HG03196 (cell line): ENCODE measurements at regions not wholly inside any gene's neighbourhood (a gene's known extent, or its start where the extent isn't known, plus 50 kb on each side); places are given as distances from the start of the nearest gene placed in this dataset.
"Not testable (repeated sequence)": the region's sequence is repeated elsewhere in the genome, so short reads cannot be mapped to it uniquely, and the experiment has no call there.

Source experiments
- ATAC-seq: cut with Tn5 transposase; IDR thresholded peaks from one replicate; pipeline ENCODE4 v1.9.1; 2021; ENCODE audit not compliant: unreplicated experiment

- no peak for ATAC-seq
Observed at GRCh38 chr12:131635491-131636122, 75.3 kb upstream of the SFSWAP start.

DNA sequence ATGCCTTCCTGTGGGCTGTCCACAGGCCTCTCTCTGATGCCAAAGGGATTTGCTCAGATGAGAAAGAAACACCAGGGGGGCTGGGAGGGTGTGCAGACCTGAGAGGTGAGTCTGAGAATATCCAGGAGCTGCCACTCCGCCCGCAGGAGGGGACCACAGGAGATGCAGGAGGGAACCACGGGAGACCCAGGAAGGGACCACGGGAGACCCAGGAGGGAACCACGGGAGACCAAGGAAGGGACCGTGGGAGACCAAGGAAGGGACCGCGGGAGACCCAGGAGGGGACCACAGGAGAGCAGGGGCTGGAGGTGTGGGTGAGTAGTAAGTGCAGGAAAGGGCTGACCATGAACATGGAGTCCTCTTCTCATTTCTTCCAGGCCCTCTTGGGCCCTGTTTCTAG, 74.6 kb upstream of the SFSWAP start:
- no peak for ATAC-seq

GRCh38 chr12:131636940-131637750, 73.7 kb upstream of the SFSWAP start:
- no peak for ATAC-seq

DNA sequence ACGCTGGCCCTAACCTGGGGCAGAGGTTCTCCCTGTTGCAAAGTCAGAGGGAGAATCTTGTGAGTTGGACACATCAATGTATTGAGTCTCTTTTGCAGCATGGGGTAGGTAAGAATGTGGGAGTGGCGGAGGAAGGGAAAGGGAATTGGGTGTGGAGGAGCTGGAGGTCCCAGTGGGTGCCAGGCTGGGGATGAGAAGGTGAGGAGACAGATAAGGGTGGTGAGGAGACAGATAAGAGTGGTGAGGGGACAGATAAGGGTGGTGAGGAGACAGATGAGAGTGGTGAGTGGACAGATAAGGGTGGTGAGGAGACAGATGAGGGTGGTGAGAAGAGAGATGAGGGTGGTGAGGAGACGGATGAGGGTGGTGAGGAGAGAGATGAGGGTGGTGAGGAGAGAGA, 72.9 kb upstream of the SFSWAP start:
- no peak for ATAC-seq

DNA sequence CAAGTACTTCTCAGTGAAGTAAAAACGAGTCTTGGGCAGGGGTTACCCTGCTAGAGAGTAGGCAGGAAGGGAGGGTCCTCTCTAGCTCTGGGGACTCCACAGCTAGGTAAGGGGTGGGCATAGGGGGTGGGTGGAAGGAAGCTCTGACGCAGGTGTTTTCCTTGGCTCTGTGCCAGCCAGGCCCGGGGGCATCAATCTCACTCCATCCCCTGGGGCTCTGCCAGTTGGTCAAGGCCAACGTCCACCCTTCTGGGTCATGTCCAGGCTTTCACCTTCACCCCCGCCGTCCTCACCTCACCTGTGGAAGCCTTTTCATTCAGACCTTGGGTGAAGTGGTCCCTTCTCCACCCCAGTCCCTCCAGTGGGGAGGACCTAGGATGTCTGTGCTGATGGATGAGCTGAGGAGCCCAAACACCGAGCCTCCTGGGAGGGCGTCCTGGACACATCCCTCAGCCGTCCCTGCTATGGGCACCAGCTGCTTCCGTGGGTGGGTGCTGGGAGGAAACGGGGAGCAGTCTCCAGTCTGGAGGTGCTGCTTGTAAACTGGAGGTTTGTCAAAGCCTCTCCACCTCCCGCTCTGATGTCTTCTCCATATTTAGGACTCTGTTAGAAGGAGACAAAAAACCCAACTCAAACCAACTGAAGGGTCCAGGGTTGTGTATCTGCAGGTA, 71.5 kb upstream of the SFSWAP start:
- ATAC-seq = no peak

DNA sequence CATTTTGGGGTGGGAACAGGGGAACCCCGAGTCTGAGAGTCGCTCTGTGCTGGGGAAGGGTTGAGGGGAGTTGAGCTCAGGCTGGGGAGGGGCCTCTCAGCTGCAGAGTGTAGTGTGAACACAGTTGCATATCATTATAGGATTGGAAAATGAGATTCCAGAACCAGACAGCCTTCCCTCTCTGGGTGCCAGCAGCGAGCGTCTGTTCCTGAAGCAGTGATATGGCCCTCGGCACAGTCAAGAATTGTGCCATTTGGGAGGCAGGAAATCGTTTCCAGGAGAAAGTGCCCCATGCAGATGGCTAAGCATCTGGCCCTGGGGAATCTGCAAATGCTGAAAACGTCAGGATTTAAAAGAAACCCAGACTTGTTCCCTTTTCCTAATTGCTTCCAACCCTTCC, 70.4 kb upstream of the SFSWAP start:
- no peak for ATAC-seq

- no peak for ATAC-seq
Observed at GRCh38 chr12:131641315-131641714, 69.6 kb upstream of the SFSWAP start.

GRCh38 chr12:131642101-131642540, 68.8 kb upstream of the SFSWAP start:
- ATAC-seq = no peak

DNA sequence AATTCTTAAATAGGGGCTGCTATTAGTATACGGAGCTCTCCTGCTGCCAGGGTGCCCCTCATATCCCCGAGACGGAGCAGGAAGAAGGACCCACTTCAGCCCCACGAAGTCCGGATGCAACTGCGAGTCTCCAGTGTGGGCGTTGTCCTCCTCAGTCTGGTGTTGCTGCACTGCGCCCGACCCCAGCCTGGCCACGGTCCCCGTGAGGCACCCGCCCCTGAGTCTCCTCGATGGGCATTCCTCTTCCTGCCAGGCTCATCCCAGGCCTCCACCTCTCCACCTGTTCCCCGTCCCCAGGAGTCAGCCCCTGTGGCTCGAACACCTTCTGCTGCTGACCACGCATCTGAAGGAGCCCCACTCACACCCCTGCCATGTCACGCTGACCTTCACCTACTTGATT, 68.1 kb upstream of the SFSWAP start:
- ATAC-seq = no peak

DNA sequence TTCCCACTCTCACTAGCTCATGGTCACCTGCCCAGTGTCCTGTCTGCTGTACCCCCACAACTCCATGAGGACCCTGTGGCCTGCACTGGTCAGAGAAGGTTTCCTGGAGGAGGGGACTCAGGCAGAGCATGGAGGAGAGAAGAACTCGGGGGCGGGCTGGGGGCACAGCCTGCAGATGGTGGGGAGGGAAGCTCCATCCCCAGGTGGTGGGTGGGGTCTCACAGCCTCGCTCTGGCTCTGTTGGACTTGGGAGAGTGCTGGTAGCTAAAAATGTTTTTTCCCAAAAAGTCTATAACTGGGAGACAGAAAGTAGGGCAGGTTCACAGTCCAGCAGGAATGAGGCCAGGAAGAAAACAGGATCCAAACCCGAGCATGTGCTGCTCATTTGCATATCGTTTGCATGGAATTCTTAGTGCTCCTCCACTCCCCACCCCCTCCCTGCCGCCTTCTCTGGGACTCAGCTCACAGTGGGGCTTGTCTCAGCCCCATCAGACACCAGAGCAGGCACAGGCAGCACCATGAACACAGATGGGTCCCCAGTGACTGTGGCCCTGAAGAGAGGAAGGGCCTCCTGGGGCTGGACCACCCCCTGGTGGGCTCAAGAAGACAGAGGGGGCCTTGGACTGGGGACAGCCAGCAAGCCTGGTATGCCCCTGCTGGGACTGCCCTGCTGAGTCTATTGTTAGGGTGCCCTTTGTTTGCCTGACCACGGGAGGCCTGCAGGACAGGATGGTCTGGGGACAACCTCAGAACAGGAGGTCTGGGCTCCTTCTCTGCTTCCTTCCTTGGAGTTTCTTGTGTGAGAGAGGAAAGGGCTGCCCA, 67.0 kb upstream of the SFSWAP start:
- no peak for ATAC-seq

GRCh38 chr12:131644481-131644880, 66.4 kb upstream of the SFSWAP start:
- no peak for ATAC-seq

GRCh38 chr12:131644917-131645316, 66.0 kb upstream of the SFSWAP start:
- ATAC-seq = not testable (repeated sequence)

- ATAC-seq = not testable (repeated sequence)
Observed at GRCh38 chr12:131645557-131645956, 65.3 kb upstream of the SFSWAP start.

GRCh38 chr12:131646444-131646843, 64.4 kb upstream of the SFSWAP start:
- ATAC-seq = not testable (repeated sequence)

DNA sequence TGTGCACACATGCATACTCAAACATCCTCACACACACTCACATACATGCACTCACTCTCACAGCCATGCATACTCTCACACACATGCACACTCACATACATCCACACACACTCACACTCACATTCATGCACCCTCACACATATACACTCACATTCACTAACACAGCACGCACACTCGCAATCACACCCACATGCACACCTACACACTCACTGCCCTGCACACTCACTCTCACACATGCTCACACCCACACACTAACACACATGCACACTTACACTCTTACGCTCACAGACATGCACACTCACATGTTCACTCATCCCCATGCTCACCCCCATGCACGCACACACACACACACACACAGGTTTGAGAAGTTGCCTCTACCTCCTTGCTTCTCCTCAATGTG, 63.2 kb upstream of the SFSWAP start:
- no peak for ATAC-seq

DNA sequence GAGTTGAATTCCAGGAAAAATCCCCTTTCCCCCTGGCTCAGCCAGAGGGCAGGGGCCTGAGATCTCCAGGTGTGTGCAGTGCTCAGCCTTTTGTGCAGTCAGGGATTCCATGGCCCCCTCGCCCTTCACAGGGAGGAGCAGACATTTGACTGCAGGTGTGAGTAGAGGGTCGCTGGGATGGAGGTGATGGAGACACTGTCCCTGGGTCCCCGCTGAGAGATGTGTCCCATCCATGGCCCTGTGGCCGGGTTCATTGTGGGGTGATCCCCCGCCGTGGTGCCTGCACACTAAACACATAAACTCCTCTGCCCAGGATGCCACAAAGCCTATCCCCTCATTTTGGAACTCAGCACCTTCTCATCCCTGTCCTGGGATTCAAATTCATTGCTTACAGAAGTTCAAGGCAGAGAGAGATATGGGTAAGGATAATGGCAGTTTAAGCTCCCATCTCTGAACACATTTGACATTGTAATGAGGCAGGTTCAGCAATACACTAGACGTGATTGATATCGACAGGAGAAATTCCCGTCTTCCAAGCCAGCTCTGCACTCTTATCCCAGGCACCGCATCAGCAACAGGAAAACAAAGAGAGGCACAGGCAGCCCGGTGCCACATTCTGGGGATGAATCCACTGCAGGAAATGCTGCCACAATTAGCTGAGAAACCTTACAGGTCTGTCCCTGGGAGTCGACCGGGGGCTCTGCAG, 55.3 kb upstream of the SFSWAP start:
- ATAC-seq = not testable (repeated sequence)

- ATAC-seq = not testable (repeated sequence)
Observed at GRCh38 chr12:131656796-131657195, 54.1 kb upstream of the SFSWAP start.

- ATAC-seq = not testable (repeated sequence)
Observed at GRCh38 chr12:131658605-131659004, 52.3 kb upstream of the SFSWAP start.

- not testable (repeated sequence) for ATAC-seq
Observed at GRCh38 chr12:131659484-131659883, 51.4 kb upstream of the SFSWAP start.

DNA sequence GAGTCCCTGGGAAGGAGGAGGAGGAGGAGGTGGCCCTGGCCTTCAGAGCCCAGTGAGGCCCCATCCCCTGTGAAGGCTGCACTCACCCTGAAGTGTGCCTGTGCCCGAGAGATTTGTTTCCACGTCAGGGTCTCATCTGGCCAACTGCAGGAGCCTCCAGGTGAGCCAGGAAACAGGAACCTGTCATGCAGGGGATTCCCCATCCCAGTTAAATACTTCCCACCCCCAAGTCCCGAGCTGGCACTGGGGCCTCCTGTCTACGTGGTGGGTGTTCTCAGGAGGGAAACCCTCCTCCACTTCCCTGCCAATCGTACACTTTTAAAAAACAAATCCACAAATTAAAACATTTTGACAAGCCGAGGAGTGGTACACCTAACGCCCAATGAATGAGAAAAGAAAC, 50.9 kb upstream of the SFSWAP start:
- not testable (repeated sequence) for ATAC-seq
